NCI-H187 treated with DMSO at 0.1 percent for 48 hours (cell line): ENCODE measurements at regions not wholly inside any gene's neighbourhood (a gene's known extent, or its start where the extent isn't known, plus 50 kb on each side); places are given as distances from the start of the nearest gene placed in this dataset.

ENCODE experiments used
- DNase-seq: peaks from one replicate; lab custom pipeline; 2025; lab: John Stamatoyannopoulos, UW

- no peak for DNase-seq
These were observed 517.7 kb upstream of the MYT1L start for GRCh38 chr2:2848621-2849333.

- no peak for DNase-seq
These were observed 517.1 kb upstream of the MYT1L start for GRCh38 chr2:2848198-2848597.

- no peak for DNase-seq
These were observed 516.2 kb upstream of the MYT1L start for GRCh38 chr2:2847209-2847676.

GRCh38 chr2:2846332-2847208, 515.5 kb upstream of the MYT1L start:
- peak; percentile 87 for DNase-seq

GRCh38 chr2:2845806-2846315, 514.8 kb upstream of the MYT1L start:
- DNase-seq, result no peak

- no peak for DNase-seq
These were observed 514.2 kb upstream of the MYT1L start for GRCh38 chr2:2845267-2845666.

- DNase-seq, result no peak
These were observed 513.0 kb upstream of the MYT1L start for GRCh38 chr2:2843969-2844548.

GRCh38 chr2:2842466-2842865, 511.4 kb upstream of the MYT1L start:
- no peak for DNase-seq

- DNase-seq, result no peak
These were observed 509.7 kb upstream of the MYT1L start for GRCh38 chr2:2840681-2841300.

- no peak for DNase-seq
These were observed 508.9 kb upstream of the MYT1L start for GRCh38 chr2:2839782-2840531.

- DNase-seq, result no peak
These were observed 508.3 kb upstream of the MYT1L start for GRCh38 chr2:2839393-2839781.

- DNase-seq, result no peak
These were observed 507.4 kb upstream of the MYT1L start for GRCh38 chr2:2838548-2838845.

- no peak for DNase-seq
These were observed 506.9 kb upstream of the MYT1L start for GRCh38 chr2:2837746-2838547.

GRCh38 chr2:2836343-2837070, 505.4 kb upstream of the MYT1L start:
- no peak for DNase-seq

GRCh38 chr2:2834516-2835254, 503.6 kb upstream of the MYT1L start:
- DNase-seq, result no peak

- DNase-seq, result no peak
These were observed 503.0 kb upstream of the MYT1L start for GRCh38 chr2:2834105-2834504.

- DNase-seq, result no peak
These were observed 501.6 kb upstream of the MYT1L start for GRCh38 chr2:2832657-2833056.

GRCh38 chr2:2831633-2832032, 500.6 kb upstream of the MYT1L start:
- DNase-seq, result no peak

GRCh38 chr2:2830576-2830975, 499.5 kb upstream of the MYT1L start:
- no peak for DNase-seq
